ENCODE measurements at regions not wholly inside any gene's neighbourhood (a gene's known extent, or its start where the extent isn't known, plus 50 kb on each side); places are given as distances from the start of the nearest gene placed in this dataset.

GRCh38 chr10:81200801-81201200 lies 663.1 kb downstream of the SH2D4B start:
- no peak for TF ChIP-seq CTCF (IDR thresholded peaks at IDR 0.05)
- no peak for TF ChIP-seq POLR2A (IDR thresholded peaks at IDR 0.05)

Data from uterus (tissue), 2 donors.